Activated T-helper 2 cell treated with anti-CD3 and anti-CD28 coated beads, Interferon-gamma antibody, Interleukin-2, Interleukin-4, amounts not matched to agents 10 μg/mL and 5 μg/mL and 100 μg/mL, durations not matched to agents 14 hours and 24 hours and 36 hours (primary cell): ENCODE measurements at regions not wholly inside any gene's neighbourhood (a gene's known extent, or its start where the extent isn't known, plus 50 kb on each side); places are given as distances from the start of the nearest gene placed in this dataset.
"Not testable (repeated sequence)": the region's sequence is repeated elsewhere in the genome, so short reads cannot be mapped to it uniquely, and the experiment has no call there.

Experiments
- DNase-seq: peaks from one replicate; pipeline ENCODE4 v3.0.0; 2021; ENCODE audit warnings: low spot score
- H3K27ac Mint-ChIP-seq: one replicate; pipeline ENCODE4 v1.8.0; 2021; ENCODE audit warnings: mixed read lengths
- H3K27me3 Mint-ChIP-seq: one replicate; pipeline ENCODE4 v1.8.0; 2021; ENCODE audit warnings: low read depth, mixed read lengths
- H3K36me3 Mint-ChIP-seq: one replicate; pipeline ENCODE4 v1.8.0; 2021; ENCODE audit warnings: low read depth, mixed read lengths
- H3K4me1 Mint-ChIP-seq: one replicate; pipeline ENCODE4 v1.8.0; 2021; ENCODE audit warnings: low read depth, mixed read lengths
- H3K4me3 Mint-ChIP-seq: one replicate; pipeline ENCODE4 v1.8.0; 2021; ENCODE audit warnings: low read depth, mild to moderate bottlenecking, moderate library complexity, mixed read lengths
- H3K9me3 Mint-ChIP-seq: one replicate; pipeline ENCODE4 v1.8.0; 2021; ENCODE audit warnings: mixed read lengths
- intact Hi-C: fragments of 100-400 bp; cut with micrococcal nuclease; formaldehyde crosslinking; loops from one replicate; pipeline ENCODE4 v1.15.1; 2023

GRCh38 chr5:62795926-62796325 lies 217.3 kb downstream of the LRRC70 start:
- peaks cover 17% of the 10 kb centered on the region for H3K9me3 Mint-ChIP-seq
- intact Hi-C loops, result no loop called here
- no peaks in the 10 kb centered on the region for H3K4me1 Mint-ChIP-seq
- DNase-seq, result no peak
- H3K36me3 Mint-ChIP-seq, result no peaks in the 10 kb centered on the region
- no peaks in the 10 kb centered on the region for H3K27me3 Mint-ChIP-seq
- no peak overlapping the region for H3K4me3 Mint-ChIP-seq
- H3K27ac Mint-ChIP-seq, result no peak overlapping the region

GRCh38 chr5:62794456-62794855 lies 215.8 kb downstream of the LRRC70 start:
- intact Hi-C loops, result no loop called here
- no peaks in the 10 kb centered on the region for H3K36me3 Mint-ChIP-seq
- peaks cover 17% of the 10 kb centered on the region for H3K9me3 Mint-ChIP-seq
- no peak overlapping the region for H3K4me3 Mint-ChIP-seq
- no peaks in the 10 kb centered on the region for H3K27me3 Mint-ChIP-seq
- H3K4me1 Mint-ChIP-seq, result no peaks in the 10 kb centered on the region
- DNase-seq, result no peak
- H3K27ac Mint-ChIP-seq, result no peak overlapping the region

GRCh38 chr5:62791059-62791458 lies 212.4 kb downstream of the LRRC70 start:
- Mint-ChIP-seq H3K4me1 (no peaks in the 10 kb centered on the region), H3K36me3 (no peaks in the 10 kb centered on the region), H3K4me3 (no peak overlapping the region), H3K9me3 (no peaks in the 10 kb centered on the region), H3K27ac (no peak overlapping the region), H3K27me3 (peaks cover 6% of the 10 kb centered on the region)
- DNase-seq, result no peak
- intact Hi-C loops, result no loop called here

DNA sequence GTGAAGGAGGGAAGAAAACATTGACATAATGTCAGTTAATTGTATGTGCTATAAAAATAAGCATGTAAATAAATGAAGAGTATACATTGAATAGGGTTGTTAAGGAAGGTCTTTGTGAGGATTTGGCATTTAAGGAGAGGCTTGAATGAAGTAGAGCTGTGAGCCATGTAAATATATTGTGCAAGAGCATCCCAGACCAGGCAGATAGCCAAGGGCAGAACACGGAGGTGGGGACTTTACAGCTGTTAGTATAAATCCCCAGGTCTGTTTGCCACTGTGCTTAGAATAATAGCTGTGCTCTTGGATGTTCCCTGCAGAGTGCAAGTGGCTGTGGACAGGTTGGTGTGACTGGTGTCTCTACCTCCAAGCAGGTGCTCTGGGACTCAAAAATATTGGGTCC lies 211.7 kb downstream of the LRRC70 start:
- Mint-ChIP-seq H3K4me1 (no peaks in the 10 kb centered on the region), H3K27ac (no peak overlapping the region), H3K27me3 (peaks cover 6% of the 10 kb centered on the region), H3K4me3 (no peak overlapping the region), H3K9me3 (no peaks in the 10 kb centered on the region), H3K36me3 (no peaks in the 10 kb centered on the region)
- intact Hi-C loops, result no loop called here
- DNase-seq, result no peak

DNA sequence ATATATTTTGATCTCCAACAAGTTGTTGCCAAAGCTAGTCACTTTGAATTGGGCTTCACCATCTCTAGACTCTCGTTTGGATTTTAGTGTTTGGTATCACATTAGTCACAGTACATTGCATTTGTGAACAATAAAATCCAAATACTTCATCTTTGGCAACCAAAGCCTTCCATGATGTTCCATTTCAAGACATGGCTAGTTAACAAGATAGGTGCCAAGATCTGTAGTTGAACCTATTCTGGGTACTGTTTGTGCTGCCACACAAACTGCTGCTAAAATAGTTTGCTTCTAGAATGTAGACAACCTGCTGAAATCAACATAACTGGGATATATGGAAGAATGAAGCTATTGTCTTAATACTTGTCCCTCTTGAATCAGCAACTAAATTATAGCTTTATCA lies 207.5 kb downstream of the LRRC70 start:
- H3K4me3 Mint-ChIP-seq, result no peak overlapping the region
- intact Hi-C loops, result no loop called here
- H3K27ac Mint-ChIP-seq, result no peak overlapping the region
- H3K27me3 Mint-ChIP-seq, result peaks cover 10% of the 10 kb centered on the region
- H3K9me3 Mint-ChIP-seq, result no peaks in the 10 kb centered on the region
- H3K4me1 Mint-ChIP-seq, result peaks cover 7% of the 10 kb centered on the region
- no peaks in the 10 kb centered on the region for H3K36me3 Mint-ChIP-seq
- DNase-seq, result no peak

- H3K4me1 Mint-ChIP-seq, result peaks cover 7% of the 10 kb centered on the region
- no peak overlapping the region for H3K27ac Mint-ChIP-seq
- peaks cover 10% of the 10 kb centered on the region for H3K27me3 Mint-ChIP-seq
- no peak for DNase-seq
- intact Hi-C loops, result no loop called here
- no peak overlapping the region for H3K4me3 Mint-ChIP-seq
- H3K9me3 Mint-ChIP-seq, result no peaks in the 10 kb centered on the region
- no peaks in the 10 kb centered on the region for H3K36me3 Mint-ChIP-seq
Measured at GRCh38 chr5:62785588-62785987, 207.0 kb downstream of the LRRC70 start.

GRCh38 chr5:62783374-62784057 lies 204.9 kb downstream of the LRRC70 start:
- Mint-ChIP-seq H3K27ac (no peak overlapping the region), H3K36me3 (no peaks in the 10 kb centered on the region), H3K9me3 (no peaks in the 10 kb centered on the region), H3K4me1 (peaks cover 7% of the 10 kb centered on the region), H3K4me3 (no peak overlapping the region), H3K27me3 (peaks cover 5% of the 10 kb centered on the region)
- intact Hi-C loops, result no loop called here
- no peak for DNase-seq

DNA sequence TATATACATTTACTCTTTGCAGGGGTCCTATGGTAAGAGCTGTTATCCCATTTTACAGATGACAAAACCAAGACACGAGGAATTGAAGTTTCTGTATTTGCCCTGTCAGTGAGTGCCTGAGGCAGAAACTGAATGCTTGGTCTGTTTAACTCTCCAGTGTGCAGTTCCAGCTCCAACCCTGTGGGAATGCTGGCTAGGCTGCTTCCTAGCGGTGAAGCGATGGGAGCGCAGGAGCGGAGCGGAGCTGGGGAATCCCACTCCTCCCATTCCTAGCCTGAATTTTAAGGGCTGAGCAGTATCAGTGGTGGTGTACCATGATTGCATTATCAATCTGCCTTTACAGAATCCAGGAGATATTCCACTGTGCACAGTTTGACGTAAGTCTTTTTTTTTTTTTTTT lies 202.3 kb downstream of the LRRC70 start:
- Mint-ChIP-seq H3K4me1 (peaks cover 7% of the 10 kb centered on the region), H3K27ac (no peak overlapping the region), H3K9me3 (no peaks in the 10 kb centered on the region), H3K4me3 (no peak overlapping the region), H3K27me3 (peaks cover 4% of the 10 kb centered on the region), H3K36me3 (no peaks in the 10 kb centered on the region)
- intact Hi-C loops, result no loop called here
- no peak for DNase-seq

DNA sequence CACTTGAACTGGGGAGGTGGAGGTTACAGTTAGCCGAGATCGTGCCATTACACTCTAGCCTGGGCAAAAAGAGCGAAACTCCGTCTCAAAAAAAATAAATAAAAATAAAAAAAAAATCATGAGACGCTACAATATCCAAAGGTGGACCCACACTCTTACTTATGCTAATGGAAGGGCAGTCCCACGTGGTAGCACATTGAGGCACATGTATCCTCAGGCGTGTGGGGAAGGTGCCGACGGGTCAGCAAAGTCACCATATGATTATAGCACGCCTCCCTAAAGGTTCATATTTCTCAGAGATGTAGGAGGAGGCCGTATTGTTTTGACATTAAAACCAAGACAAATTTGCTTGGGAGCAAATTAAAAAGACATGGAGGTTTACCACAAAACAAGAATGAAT lies 201.6 kb downstream of the LRRC70 start:
- peaks cover 7% of the 10 kb centered on the region for H3K4me1 Mint-ChIP-seq
- no peak overlapping the region for H3K27ac Mint-ChIP-seq
- peaks cover 4% of the 10 kb centered on the region for H3K27me3 Mint-ChIP-seq
- H3K4me3 Mint-ChIP-seq, result no peak overlapping the region
- no peaks in the 10 kb centered on the region for H3K9me3 Mint-ChIP-seq
- no peaks in the 10 kb centered on the region for H3K36me3 Mint-ChIP-seq
- no peak for DNase-seq
- intact Hi-C loops, result no loop called here

DNA sequence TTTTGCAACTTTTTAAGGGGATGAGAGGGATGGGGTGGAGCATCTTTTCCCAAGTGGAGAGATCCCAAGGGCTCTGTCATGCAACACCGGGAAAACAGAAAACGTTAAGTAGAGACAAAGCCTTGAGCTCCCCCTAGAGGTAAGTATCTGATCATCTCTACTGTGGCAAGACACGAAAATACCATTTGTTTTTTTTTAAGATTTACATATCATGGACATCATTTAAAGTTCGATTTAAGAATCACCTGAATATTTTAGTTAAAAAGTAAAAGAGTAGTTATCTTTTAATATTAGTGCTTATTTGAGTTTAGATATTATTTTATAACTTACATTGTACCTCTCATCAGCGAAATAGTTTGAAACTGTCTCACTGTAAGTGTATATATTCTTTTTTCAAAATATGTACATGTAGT lies 200.4 kb downstream of the LRRC70 start:
- Mint-ChIP-seq H3K4me3 (no peak overlapping the region), H3K9me3 (no peaks in the 10 kb centered on the region), H3K27me3 (peaks cover 5% of the 10 kb centered on the region), H3K4me1 (peaks cover 5% of the 10 kb centered on the region), H3K36me3 (no peaks in the 10 kb centered on the region), H3K27ac (no peak overlapping the region)
- intact Hi-C loops, result loop anchor here (5.0 kb wide), 1 partner anchor 337 kb away; no protein-coding TSS in a partner anchor
- no peak for DNase-seq

DNA sequence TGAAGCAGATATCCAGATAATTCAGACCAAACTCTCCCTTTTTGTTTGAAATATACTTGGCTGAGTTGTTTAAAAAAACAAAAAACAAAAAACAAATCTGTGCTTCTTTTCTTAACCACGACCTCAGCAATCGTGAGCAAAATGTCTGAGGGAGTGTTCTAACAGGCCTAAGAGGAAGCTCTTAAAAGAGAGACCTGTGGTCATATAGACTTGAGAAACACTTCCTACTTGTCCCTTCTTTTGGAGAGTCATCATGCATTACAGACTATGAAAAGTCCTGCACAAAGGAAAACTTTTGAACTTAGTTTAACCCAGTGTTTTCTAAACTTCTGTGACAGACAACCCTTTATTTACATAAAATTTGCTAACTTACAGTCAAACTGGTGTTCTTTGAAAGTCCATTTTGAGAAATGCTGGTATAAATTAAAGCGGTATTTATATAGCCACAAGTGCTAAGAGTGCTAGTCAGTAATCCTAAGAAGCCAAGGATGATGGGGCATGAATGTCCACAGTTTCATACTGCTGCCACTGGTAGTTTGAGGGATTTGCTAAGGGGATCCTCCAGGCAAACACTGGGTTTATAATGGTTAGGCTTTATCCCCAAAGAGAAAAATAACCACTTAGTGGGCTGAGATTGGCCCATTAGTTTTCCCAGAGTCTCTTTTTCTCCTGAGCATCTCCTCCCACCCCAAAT lies 199.8 kb downstream of the LRRC70 start:
- Mint-ChIP-seq H3K27me3 (peaks cover 7% of the 10 kb centered on the region), H3K4me1 (peaks cover 4% of the 10 kb centered on the region), H3K4me3 (no peak overlapping the region), H3K9me3 (no peaks in the 10 kb centered on the region), H3K36me3 (no peaks in the 10 kb centered on the region), H3K27ac (no peak overlapping the region)
- intact Hi-C loops, result loop anchor here (1.0 to 5.0 kb wide), 2 partner anchors 317 to 336 kb away; no protein-coding TSS in a partner anchor
- DNase-seq, result no peak

GRCh38 chr5:62777081-62777480 lies 198.5 kb downstream of the LRRC70 start:
- H3K27ac Mint-ChIP-seq, H3K9me3 Mint-ChIP-seq, DNase-seq, H3K27me3 Mint-ChIP-seq, H3K4me1 Mint-ChIP-seq, H3K4me3 Mint-ChIP-seq, H3K36me3 Mint-ChIP-seq: not testable (repeated sequence)
- intact Hi-C loops, result loop anchor here (5.0 kb wide), 1 partner anchor 335 kb away; no protein-coding TSS in a partner anchor

DNA sequence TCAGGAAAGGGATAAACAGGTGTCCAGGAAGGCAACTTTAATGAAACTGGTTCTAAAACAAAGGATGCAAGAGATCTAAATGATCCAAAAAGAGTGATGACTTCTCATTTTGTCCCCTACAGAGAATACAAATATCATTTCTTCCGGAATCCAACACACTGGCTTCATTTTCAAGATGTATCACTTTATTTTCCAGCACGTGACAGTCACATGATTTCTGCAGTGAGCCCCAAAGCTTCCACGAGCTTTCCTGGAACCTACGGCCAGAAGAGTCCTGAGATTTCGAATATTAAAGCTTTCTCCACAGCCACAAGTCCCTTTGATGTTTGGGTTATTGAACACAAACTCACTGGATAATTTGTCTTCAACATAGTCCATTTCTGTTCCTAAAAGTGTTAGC lies 198.0 kb downstream of the LRRC70 start:
- not testable (repeated sequence) for H3K27ac Mint-ChIP-seq, H3K27me3 Mint-ChIP-seq, H3K4me3 Mint-ChIP-seq, H3K9me3 Mint-ChIP-seq, H3K36me3 Mint-ChIP-seq, DNase-seq, H3K4me1 Mint-ChIP-seq
- intact Hi-C loops, result loop anchor here (5.0 kb wide), 1 partner anchor 334 kb away; no protein-coding TSS in a partner anchor
